ENCODE measurements at regions not wholly inside any gene's neighbourhood (a gene's known extent, or its start where the extent isn't known, plus 50 kb on each side); places are given as distances from the start of the nearest gene placed in this dataset.

GRCh38 chr6:6886171-6886885 lies 221.4 kb upstream of the RREB1 start:
- DNase-seq (ENCODE audit: low spot score), result no peak

GRCh38 chr6:6886886-6887285 lies 220.9 kb upstream of the RREB1 start:
- DNase-seq (ENCODE audit: low spot score), result no peak

DNA sequence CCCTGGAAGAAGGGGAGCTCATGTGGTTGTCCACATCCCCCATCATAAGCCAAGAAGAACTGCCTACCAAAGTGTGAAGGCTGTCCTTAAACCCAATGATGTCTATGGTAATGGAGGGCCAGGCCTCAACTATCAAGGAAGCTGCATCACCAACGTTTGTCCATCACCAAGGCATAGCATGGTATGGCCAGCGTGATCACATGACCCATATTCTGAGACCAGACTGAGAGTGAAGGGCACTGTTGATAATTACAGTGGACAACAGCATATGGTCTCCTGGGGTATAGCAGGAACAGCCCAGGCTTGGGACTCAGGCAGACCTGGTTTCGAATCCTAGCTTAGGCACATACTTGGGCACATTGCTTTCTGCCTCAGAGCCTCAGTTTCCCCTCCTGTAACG lies 218.2 kb upstream of the RREB1 start:
- DNase-seq (ENCODE audit: low spot score), result no peak

GRCh38 chr6:6890400-6890858 lies 217.3 kb upstream of the RREB1 start:
- DNase-seq (ENCODE audit: low spot score), result no peak

- DNase-seq (ENCODE audit: low spot score), result no peak
Observed at GRCh38 chr6:6891125-6891721, 216.5 kb upstream of the RREB1 start.

DNA sequence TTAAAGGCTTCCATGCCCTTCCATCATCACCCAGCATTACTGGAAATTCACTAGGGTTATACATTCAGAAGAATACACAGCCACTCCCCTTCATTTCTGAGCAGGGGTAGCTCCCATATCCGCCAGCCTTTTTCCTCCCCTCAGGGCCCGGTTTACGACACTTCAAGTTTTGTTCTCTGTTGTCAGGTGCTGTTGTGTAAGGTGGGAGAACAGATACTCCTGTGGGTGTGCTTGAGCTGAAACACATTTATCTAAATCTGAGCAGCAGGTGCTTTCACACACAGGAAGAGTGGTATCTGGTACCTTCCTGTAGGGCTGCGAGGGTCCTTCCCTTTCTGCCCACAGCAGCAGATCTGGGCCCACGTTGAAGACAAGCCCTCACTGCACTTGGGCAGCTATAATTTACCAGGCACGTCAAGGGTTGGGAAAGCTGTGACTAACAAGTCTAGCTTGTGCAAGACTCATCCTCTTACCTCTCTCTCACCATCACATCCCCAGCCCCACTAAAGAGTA lies 215.8 kb upstream of the RREB1 start:
- DNase-seq (ENCODE audit: low spot score), result no peak

- DNase-seq (ENCODE audit: low spot score), result no peak
Observed at GRCh38 chr6:6892744-6893583, 214.8 kb upstream of the RREB1 start.

- DNase-seq (ENCODE audit: low spot score), result no peak
Observed at GRCh38 chr6:6893701-6894100, 214.1 kb upstream of the RREB1 start.

DNA sequence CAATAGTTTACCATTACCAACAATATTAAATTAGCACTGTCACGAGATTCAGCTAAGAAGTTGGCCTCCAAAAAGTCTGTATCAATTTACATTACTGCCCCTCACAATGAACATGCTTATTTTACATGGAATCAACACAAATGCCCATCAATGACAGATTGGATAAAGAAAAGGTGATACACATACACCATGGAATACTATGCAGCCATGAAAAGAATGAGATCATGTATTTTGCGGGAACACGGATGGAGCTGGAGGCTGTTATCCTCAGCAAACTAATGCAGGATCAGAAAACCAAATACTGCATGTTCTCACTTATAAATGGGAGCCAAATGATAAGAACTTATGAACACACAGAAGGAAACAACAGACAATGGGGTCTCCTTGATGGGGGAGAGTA lies 211.8 kb upstream of the RREB1 start:
- DNase-seq (ENCODE audit: low spot score), result no peak

DNA sequence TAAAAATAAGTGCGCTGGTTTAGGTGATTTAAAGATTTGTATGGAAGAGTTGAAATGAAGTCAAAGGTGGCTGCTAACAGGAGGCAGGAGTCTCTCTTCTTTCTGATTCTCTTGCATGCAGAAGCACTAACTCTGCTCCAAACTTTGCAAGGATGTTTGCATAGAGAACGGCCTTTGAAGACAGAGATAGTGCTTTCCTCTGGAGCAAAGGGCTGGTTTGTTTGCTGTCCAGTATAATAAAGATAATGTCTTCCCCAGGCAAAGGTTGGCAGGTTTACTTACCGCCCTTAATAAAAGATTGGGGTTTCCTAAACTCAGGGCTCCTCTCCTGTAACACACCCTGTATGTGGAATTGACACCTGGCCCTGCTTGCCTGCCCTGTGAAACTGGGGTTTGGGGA lies 210.6 kb upstream of the RREB1 start:
- DNase-seq (ENCODE audit: low spot score), result no peak

- DNase-seq (ENCODE audit: low spot score), result peak; percentile 81
Observed at GRCh38 chr6:6900569-6901204, 207.1 kb upstream of the RREB1 start.

GRCh38 chr6:6901205-6901719 lies 206.5 kb upstream of the RREB1 start:
- no peak for DNase-seq (ENCODE audit: low spot score)

GRCh38 chr6:6901945-6902344 lies 205.8 kb upstream of the RREB1 start:
- DNase-seq (ENCODE audit: low spot score), result no peak

GRCh38 chr6:6905961-6906518 lies 201.7 kb upstream of the RREB1 start:
- no peak for DNase-seq (ENCODE audit: low spot score)

DNA sequence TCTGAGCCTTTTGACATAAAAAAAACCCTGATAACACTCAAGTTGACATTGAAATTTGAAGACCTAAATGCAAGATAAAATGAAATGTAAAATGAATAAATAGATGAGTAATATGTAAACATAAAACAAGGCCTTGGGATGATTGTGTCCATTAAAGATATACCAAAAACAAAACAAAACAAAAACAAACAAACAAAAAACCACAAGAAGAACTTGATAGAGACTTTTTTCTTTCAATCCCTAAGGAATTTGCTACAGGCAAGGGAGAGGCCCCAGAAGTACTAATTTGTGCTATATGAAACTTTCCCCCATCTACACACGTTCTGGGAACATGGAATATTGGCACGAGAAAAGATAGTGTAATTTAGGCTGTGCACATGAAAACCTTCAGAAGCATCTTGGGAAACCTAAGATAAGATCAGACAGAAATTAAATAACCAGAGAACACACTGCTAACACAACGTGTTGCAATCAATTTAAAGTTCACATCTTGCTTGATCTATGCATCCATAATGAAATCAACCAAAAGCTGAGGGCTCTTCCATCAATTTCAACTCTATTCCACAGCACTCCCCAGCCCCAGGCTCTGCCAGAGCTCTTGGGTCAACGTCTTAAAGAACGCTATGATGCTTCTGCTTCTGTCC lies 201.1 kb upstream of the RREB1 start:
- no peak for DNase-seq (ENCODE audit: low spot score)

DNA sequence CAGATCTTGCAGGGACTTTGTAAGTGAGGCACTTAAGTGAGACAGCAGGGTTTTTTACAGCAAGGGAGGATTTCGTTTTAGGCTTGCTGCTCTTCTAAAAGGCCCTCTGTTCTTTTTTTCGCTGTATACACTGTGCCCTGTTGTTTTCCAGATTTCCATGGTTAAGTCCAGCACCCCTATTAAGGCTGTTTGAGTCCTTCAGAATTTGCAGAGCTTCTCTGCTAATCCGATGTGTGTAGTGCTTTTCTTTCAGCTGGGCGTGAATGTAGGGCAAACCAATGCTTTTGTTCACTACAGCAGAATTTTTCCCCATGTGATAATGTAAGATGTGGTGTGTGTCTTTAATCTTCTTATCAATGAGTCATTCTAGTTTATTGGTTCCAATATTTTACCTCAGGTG lies 200.5 kb upstream of the RREB1 start:
- no peak for DNase-seq (ENCODE audit: low spot score)

- no peak for DNase-seq (ENCODE audit: low spot score)
Observed at GRCh38 chr6:6908121-6908520, 199.6 kb upstream of the RREB1 start.

DNA sequence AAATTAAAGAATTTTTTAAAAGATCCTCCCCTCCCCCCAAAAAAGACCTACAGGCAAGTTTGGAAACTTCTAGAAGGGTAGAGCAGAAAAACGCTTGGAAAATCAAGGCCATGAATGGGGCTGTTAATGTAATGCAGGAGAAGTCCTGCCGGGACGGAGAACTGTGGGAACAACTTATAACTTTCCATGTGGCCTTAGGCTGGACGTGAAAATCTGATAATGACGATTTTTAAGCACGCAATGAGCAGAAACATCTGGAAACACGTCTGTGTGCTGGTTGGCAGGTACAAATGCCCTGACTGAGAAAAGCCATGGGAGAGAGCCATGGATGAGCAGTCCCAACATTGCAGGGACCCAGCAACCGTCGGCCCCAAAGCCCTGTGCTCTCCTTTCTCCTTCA lies 198.7 kb upstream of the RREB1 start:
- DNase-seq (ENCODE audit: low spot score), result no peak

DNA sequence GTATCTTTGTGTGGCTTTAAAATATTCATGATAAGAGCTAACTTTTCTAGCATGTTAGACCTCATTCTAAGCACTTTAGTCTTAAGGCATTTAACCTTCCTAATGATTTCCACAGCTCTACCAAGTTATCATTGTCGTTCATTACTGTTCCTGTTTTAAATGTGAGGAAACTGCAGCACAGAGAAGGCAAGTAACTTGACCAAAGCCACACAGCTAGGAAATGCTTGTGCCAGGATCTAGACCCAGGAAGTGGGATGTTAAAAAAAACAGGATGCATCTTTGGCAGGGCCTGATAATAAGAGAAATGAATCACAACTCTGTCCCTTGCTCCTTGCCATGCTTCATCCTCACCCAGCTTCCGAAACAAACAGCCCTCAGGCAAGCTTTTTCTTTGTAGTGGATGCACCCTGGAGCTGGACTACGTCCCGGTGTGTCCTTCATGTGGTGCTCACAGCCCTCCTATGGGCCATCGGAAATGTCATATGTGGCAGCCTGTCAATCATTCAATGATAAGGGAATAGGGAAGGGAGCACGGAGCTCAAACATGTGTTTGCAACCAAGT lies 196.9 kb upstream of the RREB1 start:
- no peak for DNase-seq (ENCODE audit: low spot score)

- peak; percentile 51 for DNase-seq (ENCODE audit: low spot score)
Observed at GRCh38 chr6:6911391-6911790, 196.4 kb upstream of the RREB1 start.

Data from mesenteric fat pad (tissue), 1 donor.